ENCODE measurements at regions not wholly inside any gene's neighbourhood (a gene's known extent, or its start where the extent isn't known, plus 50 kb on each side); places are given as distances from the start of the nearest gene placed in this dataset.

- no peak for TF ChIP-seq EP300 (conservative IDR thresholded peaks at IDR 0.05; ENCODE audit: poor library complexity, severe bottlenecking)
- TF ChIP-seq, protein P1, sequence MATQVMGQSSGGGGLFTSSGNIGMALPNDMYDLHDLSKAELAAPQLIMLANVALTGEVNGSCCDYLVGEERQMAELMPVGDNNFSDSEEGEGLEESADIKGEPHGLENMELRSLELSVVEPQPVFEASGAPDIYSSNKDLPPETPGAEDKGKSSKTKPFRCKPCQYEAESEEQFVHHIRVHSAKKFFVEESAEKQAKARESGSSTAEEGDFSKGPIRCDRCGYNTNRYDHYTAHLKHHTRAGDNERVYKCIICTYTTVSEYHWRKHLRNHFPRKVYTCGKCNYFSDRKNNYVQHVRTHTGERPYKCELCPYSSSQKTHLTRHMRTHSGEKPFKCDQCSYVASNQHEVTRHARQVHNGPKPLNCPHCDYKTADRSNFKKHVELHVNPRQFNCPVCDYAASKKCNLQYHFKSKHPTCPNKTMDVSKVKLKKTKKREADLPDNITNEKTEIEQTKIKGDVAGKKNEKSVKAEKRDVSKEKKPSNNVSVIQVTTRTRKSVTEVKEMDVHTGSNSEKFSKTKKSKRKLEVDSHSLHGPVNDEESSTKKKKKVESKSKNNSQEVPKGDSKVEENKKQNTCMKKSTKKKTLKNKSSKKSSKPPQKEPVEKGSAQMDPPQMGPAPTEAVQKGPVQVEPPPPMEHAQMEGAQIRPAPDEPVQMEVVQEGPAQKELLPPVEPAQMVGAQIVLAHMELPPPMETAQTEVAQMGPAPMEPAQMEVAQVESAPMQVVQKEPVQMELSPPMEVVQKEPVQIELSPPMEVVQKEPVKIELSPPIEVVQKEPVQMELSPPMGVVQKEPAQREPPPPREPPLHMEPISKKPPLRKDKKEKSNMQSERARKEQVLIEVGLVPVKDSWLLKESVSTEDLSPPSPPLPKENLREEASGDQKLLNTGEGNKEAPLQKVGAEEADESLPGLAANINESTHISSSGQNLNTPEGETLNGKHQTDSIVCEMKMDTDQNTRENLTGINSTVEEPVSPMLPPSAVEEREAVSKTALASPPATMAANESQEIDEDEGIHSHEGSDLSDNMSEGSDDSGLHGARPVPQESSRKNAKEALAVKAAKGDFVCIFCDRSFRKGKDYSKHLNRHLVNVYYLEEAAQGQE (IDR thresholded peaks at IDR 0.05; ENCODE audit: borderline replicate concordance): no peak
- H3K9me2 ChIP-seq (ENCODE audit: insufficient read depth, low read length): no peaks in the 10 kb centered on the region
- no peaks in the 10 kb centered on the region for H3K9me3 ChIP-seq (ENCODE audit: low read length)
Observed at GRCh38 chr12:28122756-28123155, 67.5 kb upstream of the CCDC91 start.

GRCh38 chr12:28127455-28127854 is 62.8 kb upstream of the CCDC91 start:
- TF ChIP-seq EZH2 (IDR thresholded peaks at IDR 0.05; ENCODE audit: borderline replicate concordance, insufficient read depth, low read length, poor library complexity, severe bottlenecking) (no peak), CTCF (IDR thresholded peaks at IDR 0.05; ENCODE audit: poor library complexity, severe bottlenecking) (no peak), RAD21 (conservative IDR thresholded peaks at IDR 0.05) (no peak), TAF1 (IDR thresholded peaks at IDR 0.05; ENCODE audit: low read depth) (no peak), MXI1 (conservative IDR thresholded peaks at IDR 0.05; ENCODE audit: poor library complexity, severe bottlenecking) (no peak), EP300 (conservative IDR thresholded peaks at IDR 0.05; ENCODE audit: poor library complexity, severe bottlenecking) (no peak), POLR2AphosphoS5 (IDR thresholded peaks at IDR 0.05) (no peak), SMC3 (conservative IDR thresholded peaks at IDR 0.05; ENCODE audit: poor library complexity) (no peak)
- TF ChIP-seq, protein P1 (IDR thresholded peaks at IDR 0.05; ENCODE audit: borderline replicate concordance): no peak
- no peaks in the 10 kb centered on the region for H3K9me3 ChIP-seq (ENCODE audit: low read length)
- H3K79me2 ChIP-seq (replicated peaks; ENCODE audit: insufficient read depth, low read length): no peaks in the 10 kb centered on the region
- H3K4me3 ChIP-seq (ENCODE audit: low read length): no peak overlapping the region
- no peak overlapping the region for H3K27ac ChIP-seq (ENCODE audit: low read length)
- no peak overlapping the region for H3K9ac ChIP-seq (ENCODE audit: low read length)
- H3K27me3 ChIP-seq (ENCODE audit: insufficient read depth, low read depth, low read length): no peaks in the 10 kb centered on the region
- H3F3A ChIP-seq (ENCODE audit: insufficient read depth, low read length, poor library complexity, severe bottlenecking): no peaks in the 10 kb centered on the region
- H3K36me3 ChIP-seq (ENCODE audit: insufficient read depth, low read length): no peaks in the 10 kb centered on the region
- H3K4me2 ChIP-seq (ENCODE audit: low read length): no peak overlapping the region
- no peaks in the 10 kb centered on the region for H4K20me1 ChIP-seq (ENCODE audit: insufficient read depth)
- H2AFZ ChIP-seq (ENCODE audit: low read depth, low read length): no peak overlapping the region
- no peaks in the 10 kb centered on the region for H3K9me2 ChIP-seq (ENCODE audit: insufficient read depth, low read length)

More at GRCh38 chr12:28122756-28123155, 67.5 kb upstream of the CCDC91 start:
- no peak overlapping the region for H3K4me3 ChIP-seq (ENCODE audit: low read length)
- no peak overlapping the region for H3K27ac ChIP-seq (ENCODE audit: low read length)
- no peak overlapping the region for H3K9ac ChIP-seq (ENCODE audit: low read length)
- no peaks in the 10 kb centered on the region for H3F3A ChIP-seq (ENCODE audit: insufficient read depth, low read length, poor library complexity, severe bottlenecking)
- H3K79me2 ChIP-seq (replicated peaks; ENCODE audit: insufficient read depth, low read length): no peaks in the 10 kb centered on the region
- H3K27me3 ChIP-seq (ENCODE audit: insufficient read depth, low read depth, low read length): no peaks in the 10 kb centered on the region
- H3K4me2 ChIP-seq (ENCODE audit: low read length): no peak overlapping the region
- no peaks in the 10 kb centered on the region for H3K36me3 ChIP-seq (ENCODE audit: insufficient read depth, low read length)
- no peaks in the 10 kb centered on the region for H4K20me1 ChIP-seq (ENCODE audit: insufficient read depth)
- H2AFZ ChIP-seq (ENCODE audit: low read depth, low read length): no peak overlapping the region

All from neural cell (in vitro differentiated cells).